NCI-H146 treated with DMSO at 0.1 percent for 48 hours (cell line): ENCODE measurements at regions not wholly inside any gene's neighbourhood (a gene's known extent, or its start where the extent isn't known, plus 50 kb on each side); places are given as distances from the start of the nearest gene placed in this dataset.
"Not testable (repeated sequence)": the region's sequence is repeated elsewhere in the genome, so short reads cannot be mapped to it uniquely, and the experiment has no call there.

Experiments used
- DNase-seq: peaks from one replicate; lab custom pipeline; 2025; ENCODE audit not compliant: unreplicated experiment; lab: John Stamatoyannopoulos, UW

GRCh38 chr1:70671006-70671405 is 259.9 kb downstream of the CTH start:
- no peak for DNase-seq

DNA sequence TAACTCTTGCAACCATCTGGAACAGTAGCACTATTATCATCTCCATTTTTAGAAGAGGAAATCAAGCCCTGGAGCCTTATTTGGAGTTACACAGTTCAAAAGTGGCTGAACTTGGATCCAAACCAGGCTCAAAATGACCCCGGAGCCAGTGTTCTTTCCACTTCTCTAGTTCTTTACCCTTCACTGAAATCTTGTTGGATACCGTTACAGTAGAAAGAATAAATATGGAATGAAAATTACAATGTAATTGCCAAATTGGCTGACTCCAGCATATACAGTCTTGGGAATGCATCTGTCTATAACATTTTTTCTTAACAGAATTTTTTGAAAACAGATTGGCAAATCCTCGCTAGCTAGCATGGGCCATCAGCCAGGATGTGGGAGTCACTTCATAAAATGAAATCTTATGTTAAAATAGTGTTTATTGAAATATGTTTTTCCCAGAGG is 261.4 kb downstream of the CTH start:
- DNase-seq = no peak

DNA sequence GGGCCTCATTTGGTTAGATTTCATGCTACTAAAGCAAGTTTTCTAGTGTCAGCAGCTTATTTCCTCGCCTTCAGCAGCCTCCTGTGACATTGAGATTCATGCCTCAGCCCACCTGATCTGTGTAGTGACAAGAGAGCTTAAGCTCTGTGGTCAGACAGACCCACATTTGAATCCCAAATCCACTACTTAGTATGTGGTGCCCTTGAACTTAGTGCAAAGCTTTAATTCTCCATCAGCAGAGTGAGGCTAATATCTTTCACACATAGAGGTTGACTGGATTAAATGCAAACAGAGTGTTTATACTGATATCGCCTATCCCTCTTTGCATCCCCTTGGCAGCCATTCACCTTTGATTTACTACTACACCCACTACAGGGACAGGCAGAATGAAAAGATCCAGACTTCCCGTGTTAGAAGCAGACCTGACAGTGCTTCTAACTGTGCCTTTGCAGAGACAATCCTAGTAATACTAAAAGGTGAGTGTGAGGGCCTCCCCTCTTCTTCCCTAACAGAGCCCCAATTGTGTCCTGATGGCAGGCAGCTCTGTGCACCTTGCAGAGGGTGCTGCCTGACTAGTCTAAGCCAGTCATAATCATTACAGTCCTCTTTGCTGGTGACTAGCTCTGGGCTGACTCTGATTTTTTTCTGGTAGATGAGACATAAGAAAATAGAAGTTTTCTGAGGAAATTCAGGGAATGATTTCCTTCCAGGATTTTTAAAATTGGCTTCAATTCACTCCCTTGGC is 264.0 kb downstream of the CTH start:
- peak; percentile 21 for DNase-seq

GRCh38 chr1:70675737-70676156 is 264.7 kb downstream of the CTH start:
- peak; percentile 80 for DNase-seq

GRCh38 chr1:70685300-70686286 is 274.5 kb downstream of the CTH start:
- peak; percentile 64 for DNase-seq

GRCh38 chr1:70688580-70688979 is 277.5 kb downstream of the CTH start:
- no peak for DNase-seq

DNA sequence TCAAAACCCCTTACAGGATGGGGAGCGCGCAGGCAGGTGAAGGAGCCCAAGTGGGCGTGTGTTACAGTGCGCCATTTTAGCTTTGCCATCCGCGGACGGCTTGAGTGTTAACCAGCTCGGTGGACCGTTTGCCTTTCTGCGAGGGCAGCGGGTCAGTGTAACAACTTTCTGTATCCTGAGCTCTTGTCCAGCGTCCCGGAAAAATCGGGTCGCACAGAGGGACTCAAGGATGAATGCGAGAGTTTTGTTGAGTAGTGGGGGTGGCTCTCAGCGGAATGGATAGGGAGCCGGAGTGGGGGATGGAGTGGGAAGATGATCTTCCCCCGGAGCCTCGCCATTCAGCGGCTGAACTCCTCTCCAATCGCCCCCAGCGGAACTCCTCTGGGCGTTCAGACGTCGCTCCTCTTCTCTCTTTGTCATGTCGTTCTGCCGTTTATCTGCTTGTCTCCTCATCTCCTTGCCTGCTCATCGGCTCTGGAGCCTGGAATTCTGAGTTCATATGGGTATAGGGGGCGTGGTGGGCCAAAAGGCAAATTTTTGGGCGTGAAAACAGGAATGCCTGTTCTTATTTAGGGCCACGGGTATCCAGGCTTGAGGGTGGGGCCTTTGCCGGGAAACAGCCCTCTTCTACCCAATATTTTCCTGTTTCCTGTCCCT is 295.4 kb downstream of the CTH start:
- peak; percentile 64 for DNase-seq

GRCh38 chr1:70707214-70707613 is 296.1 kb downstream of the CTH start:
- no peak for DNase-seq

- DNase-seq = no peak
Observed at GRCh38 chr1:70714149-70714548, 303.1 kb downstream of the CTH start.

DNA sequence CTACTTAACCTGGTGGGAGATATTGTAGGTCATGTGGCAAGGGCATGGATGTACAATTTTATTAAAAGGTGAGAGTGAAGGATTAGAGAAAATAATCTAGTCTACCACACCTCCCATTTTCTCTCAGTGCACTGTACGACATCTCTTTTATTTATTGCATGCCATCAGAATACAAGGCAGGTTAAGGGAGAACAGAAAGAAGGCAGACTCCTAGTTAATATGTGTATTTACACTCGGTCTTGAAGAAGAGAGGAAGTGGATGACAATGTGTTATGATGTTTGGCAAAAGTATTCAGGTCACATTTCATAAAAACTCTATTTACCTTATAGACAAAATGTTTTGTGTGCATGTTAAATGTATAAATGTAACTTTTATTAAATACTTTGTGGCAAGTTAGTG is 306.1 kb downstream of the CTH start:
- DNase-seq = no peak

GRCh38 chr1:70717656-70718055 is 306.6 kb downstream of the CTH start:
- no peak for DNase-seq

GRCh38 chr1:70718086-70718630 is 307.1 kb downstream of the CTH start:
- DNase-seq = no peak

GRCh38 chr1:70719154-70719553 is 308.1 kb downstream of the CTH start:
- DNase-seq = no peak

- no peak for DNase-seq
Observed at GRCh38 chr1:70720109-70720508, 309.0 kb downstream of the CTH start.

DNA sequence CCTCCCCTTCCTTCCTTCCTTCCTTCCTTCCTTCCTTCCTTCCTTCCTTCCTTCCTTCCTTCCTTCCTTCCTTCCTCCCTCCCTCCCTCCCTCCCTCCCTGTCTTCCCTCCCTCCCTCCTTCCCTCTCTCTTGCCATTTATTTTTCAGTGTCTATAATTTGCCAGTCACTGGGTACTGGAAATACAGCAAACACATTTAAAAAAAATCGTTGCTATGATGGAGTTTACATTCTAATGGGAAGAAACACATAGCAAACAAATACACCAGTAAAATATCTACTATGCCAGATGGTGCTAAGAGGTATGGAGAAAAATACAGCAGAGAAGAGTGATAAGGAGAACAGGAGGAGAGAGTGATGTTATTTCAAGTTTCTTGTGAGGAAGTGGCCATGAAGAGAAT is 309.5 kb downstream of the CTH start:
- DNase-seq = no peak

DNA sequence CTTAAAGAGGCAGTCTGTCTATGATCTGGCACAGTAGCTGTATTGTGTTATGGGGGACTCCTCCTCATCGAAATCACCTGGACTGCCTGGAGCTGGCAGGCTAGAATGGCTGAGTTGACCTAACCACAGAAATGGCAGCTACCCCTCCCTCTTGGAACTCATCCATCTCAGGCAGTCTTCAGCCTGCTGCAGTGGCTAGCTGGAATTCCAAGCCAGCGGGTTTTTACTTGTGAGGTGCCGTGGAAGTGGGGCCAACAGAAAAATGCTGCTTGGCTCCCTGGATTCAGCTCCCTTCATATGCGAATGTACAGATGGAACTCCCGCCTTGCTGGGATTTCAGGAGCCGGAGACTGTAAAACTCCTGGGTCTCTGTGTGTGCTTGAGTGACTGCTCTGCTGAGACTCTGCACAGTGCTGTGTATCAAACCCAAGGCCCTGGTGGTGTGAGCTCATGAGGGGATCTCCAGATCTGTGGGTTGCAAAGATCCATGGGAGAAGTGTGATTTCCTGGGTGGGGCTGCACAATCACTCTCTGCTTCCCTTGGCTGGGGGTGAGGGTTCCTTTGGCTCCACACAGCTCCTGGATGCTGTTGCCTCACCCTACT is 316.9 kb downstream of the CTH start:
- no peak for DNase-seq

GRCh38 chr1:70736518-70736917 is 311.1 kb downstream of the PTGER3 start:
- not testable (repeated sequence) for DNase-seq

- DNase-seq = no peak
Observed at GRCh38 chr1:70737125-70737524, 310.5 kb downstream of the PTGER3 start.

DNA sequence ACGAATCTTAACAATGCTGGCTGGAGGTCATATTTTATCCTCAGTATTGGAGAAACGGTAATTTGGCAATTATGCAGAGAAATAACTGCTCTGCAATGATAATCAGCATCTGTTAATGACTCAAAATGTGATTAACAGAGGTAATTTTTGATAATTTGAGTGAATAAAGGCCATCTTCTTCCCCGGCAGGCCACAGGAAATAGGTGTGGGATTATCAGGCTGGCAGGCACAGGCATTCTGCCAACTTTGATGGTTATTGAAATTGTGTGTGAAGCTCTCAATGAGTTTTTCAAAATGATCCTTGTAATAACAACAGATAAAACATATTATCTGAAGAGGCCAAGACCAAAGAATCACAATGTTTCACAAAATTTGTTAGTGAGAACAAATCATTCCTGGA is 309.0 kb downstream of the PTGER3 start:
- DNase-seq = peak; percentile 65

GRCh38 chr1:70745199-70745598 is 302.4 kb downstream of the PTGER3 start:
- no peak for DNase-seq

- not testable (repeated sequence) for DNase-seq
Observed at GRCh38 chr1:70746062-70746461, 301.6 kb downstream of the PTGER3 start.
